T-helper 22 cell (primary cell): ENCODE measurements at regions not wholly inside any gene's neighbourhood (a gene's known extent, or its start where the extent isn't known, plus 50 kb on each side); places are given as distances from the start of the nearest gene placed in this dataset.

Experiments used
- DNase-seq: peaks from one replicate; pipeline ENCODE4 v3.0.0-alpha.2; 2020; ENCODE audit warnings: low read depth

DNA sequence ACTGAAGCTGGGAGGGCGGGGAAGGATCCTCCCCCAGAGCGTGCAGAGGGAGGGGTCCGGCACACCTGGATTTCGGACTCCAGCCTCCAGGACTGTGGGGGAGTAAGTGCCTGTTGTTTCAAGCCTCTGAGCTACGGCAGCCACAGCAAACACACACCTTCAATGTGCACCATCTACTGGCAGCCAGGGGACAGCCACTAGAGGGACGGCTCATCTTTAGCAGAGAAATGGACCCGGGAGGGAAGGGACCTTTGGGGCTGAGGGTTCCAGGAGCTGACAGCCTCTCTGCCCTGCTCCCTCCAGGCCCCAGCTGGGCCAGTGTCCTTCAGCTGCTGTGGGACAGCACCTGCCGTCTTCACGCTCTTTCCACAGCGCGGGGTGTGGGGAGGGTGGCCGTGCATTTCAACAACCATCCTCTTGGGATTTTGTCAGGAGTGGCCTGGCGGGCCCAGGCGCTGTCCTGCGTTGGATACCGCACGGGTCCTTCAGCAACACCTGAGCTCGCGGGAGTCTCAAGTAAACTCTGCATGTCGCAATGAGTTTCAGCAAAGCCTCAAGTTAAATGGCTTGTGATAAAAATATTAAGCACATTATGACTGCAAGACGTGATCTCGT is 209.2 kb upstream of the C14orf180 start:
- no peak for DNase-seq

DNA sequence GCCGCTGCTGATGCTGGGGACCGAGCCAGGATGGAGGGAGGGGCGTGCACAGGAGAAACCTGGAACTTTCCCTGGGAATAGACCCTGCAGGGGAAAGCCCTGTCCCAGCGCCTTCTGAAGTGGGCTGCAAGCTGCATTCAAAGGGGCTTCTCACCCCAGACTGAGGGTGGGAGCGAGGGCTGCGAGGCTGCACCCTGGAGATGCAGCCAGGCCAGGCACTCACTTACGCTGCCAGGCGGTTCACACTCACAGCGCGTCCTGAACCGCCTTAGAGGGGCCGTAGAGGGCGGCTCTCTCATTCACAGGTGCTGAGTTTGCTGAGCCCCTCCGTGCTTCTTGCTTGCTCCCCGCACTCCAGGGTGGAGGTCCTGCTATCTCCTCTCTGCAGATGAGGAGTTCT is 208.5 kb upstream of the C14orf180 start:
- no peak for DNase-seq

GRCh38 chr14:104371917-104372316 is 207.6 kb upstream of the C14orf180 start:
- no peak for DNase-seq

DNA sequence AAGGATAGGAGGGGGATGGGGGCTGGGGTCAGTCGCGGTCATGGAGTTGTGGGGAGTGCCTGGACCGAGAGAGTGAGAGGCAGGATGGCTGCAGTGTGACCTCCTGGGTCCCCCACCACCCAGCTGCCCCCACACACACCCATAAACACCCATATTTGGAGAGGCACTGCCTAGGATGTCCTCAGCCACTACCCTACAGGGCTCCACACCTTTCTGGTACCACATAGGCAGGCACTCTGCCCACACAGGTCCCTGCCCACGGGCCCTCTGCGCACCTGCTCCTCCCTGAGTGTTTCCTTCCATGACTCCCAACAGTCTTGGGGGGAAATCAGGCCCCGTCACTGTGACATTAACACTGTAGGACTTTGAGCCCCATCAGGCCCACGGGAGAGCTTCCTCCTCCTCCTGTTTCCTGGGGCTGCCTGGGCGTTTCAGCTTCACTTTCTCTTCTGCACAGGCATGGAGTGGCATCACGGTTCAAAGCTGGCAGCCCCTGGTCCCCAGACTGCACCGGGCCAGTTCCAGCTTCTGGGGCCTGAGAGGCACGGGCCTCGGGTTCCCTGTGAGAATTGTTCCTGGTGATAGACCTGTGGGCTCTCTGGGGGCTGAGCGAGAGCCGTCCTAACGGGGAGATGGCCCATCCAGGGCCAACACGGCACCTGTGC is 207.0 kb upstream of the C14orf180 start:
- DNase-seq = no peak

- no peak for DNase-seq
These were observed 206.3 kb upstream of the C14orf180 start for GRCh38 chr14:104373055-104373854.

DNA sequence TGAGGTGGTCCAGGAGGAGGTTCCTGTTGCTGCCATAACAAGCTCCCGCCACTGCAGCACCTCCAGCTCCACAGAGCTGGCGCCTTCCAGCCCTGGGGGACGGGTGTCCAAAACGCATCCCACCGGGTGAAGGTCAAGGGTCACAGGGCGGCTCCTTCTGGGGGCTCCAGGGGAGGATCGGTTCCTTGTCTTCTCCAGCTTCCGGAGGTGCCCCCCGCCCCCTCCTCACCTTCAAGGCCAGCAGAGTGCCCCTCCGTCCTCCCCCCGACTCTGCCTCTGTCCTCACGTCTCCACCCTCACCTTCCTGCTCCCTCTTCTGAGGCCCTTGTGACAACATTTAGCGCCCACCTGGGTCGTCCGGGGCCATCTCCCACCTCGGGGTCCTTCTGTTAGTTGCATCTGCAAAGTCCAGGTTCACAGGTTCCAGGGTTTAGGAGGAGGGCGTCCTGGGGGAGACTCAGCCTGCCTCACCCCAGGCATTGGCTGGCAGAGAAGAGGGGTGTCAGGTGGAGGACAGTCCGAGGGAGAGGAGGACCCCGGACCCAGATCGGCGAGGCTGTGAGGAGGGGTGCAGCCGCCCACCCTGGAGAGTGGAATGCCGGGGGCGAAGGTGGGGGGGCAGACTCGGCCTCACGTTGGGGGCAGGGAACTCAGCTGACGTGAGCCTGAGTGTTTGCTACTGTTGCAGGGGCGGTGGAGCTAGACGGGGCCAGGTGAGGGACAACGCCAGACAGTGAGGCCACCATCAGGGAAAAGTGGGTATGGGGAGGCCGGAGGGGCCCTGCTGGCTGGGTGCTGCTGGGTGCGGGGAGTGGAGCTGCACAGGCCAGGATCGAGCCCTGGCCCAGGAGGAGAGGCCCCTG is 205.5 kb upstream of the C14orf180 start:
- DNase-seq = no peak

- DNase-seq = no peak
These were observed 204.9 kb upstream of the C14orf180 start for GRCh38 chr14:104374718-104375080.

DNA sequence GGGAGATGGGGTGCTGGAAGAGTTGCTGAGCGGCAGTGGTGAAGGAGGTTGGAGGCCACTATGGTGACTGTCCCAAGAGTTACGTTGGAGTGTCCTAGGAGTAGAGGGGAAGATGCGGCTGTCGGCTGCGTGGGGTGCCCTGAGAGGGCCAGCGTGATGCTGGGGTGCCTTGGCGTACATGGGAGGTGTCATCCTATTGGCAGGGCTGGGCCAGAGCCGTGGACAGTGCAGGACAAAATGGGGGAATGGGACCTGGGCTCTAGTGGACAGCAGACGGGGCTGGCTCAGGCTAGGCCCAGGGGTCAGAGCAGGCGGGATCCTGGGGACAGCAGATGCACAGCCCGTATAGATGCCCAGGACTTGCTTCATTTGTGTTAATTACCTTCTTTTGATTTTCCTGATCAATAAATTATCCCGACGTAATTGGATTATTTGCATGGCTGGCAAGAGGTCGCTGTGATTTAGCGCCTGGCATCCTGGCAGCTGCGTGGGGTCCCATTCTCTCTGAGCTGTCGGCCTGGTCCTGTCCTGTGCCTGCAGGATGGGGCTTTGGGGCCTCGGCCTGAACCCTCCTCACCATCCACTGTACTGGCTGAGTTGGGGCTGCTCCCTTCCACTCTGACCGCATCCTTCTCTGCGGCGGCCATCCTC is 203.9 kb upstream of the C14orf180 start:
- DNase-seq = no peak

GRCh38 chr14:104376202-104377140 is 203.1 kb upstream of the C14orf180 start:
- no peak for DNase-seq

- DNase-seq = no peak
These were observed 202.3 kb upstream of the C14orf180 start for GRCh38 chr14:104377256-104377655.

DNA sequence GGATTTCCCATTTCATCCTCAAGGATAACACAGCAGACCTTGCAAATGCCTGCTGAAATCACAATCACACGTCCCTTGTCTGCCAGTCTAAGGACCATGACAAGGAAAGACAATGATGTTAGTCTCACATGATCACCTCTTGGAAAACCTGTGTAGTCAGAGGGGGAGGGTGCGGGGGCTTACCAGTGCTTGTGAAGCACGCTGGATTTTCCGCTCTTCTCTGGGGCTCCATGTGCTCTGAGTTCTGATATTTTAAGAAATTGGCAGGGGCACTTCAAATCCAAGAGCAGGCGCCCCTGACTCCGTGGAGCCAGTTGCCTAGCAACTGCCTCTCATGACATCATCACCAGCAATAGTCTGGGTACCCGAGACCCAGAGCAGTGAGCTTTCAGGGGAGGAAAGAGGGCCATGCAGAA is 200.9 kb upstream of the C14orf180 start:
- DNase-seq = no peak

DNA sequence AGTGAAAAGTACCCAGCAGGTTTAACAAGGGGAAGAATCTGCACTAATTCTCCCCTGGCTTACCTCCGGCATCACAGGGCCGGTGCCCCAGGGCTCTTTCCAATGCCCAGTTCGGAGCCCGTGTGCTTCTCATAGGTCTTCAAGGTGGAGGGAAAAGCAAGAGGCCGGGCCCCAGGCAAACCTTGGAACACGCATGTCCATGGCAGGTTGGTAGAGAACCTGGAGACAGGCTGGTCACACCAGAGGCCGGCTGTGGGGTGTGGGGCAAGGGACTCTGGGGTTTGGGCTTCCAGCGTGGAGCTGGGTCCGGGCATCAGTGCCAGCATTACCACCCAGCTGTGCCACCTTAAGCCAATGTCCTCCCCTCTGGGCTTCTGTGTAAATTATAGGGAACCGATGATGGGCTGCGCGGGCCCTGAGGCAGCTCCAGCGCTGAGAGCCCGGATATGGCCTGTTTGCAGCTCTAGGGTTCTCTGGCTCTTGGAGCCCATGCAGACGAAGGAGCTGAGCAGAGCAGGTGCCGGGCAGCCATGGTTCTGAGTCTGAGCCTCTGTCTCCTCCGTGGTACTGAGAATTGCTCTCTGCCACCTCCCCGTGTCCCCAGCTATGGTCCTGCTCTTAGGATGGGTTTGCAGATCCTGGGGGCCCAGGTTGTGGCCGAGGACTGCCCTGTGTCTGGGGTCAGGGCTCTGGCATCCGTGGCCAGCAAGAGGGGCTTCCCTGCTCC is 197.0 kb upstream of the C14orf180 start:
- no peak for DNase-seq

GRCh38 chr14:104383088-104383995 is 196.2 kb upstream of the C14orf180 start:
- DNase-seq = no peak

- DNase-seq = no peak
These were observed 195.4 kb upstream of the C14orf180 start for GRCh38 chr14:104383996-104384775.

GRCh38 chr14:104384776-104385071 is 194.8 kb upstream of the C14orf180 start:
- no peak for DNase-seq

DNA sequence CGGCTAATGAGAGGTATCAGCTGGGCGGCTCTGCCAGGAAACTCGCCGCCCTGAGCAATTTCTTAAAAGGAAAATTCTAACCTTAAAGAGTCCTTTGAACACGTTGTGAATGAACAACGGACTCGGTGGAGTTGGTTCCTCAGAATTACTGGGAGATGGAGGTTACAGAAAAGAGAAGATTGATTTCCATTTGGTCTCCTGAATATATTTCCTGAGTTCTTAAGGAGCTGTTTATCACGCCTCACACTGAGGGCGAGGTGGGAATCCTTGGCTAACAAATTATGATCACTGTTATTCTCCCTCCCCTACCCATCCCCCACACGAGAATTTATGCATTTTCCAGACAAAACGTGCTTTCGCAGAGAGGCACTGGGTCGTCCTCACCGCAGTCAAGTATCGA is 194.5 kb upstream of the C14orf180 start:
- DNase-seq = no peak

GRCh38 chr14:104385531-104386101 is 193.9 kb upstream of the C14orf180 start:
- DNase-seq = no peak
